ENCODE measurements at regions not wholly inside any gene's neighbourhood (a gene's known extent, or its start where the extent isn't known, plus 50 kb on each side); places are given as distances from the start of the nearest gene placed in this dataset.
"Not testable (repeated sequence)": the region's sequence is repeated elsewhere in the genome, so short reads cannot be mapped to it uniquely, and the experiment has no call there.

GRCh38 chr7:15848901-15849300 lies 162.4 kb upstream of the MEOX2 start:
- no peak for DNase-seq

- no peak for DNase-seq
Measured at GRCh38 chr7:15848362-15848761, 161.9 kb upstream of the MEOX2 start.

- DNase-seq = no peak
Measured at GRCh38 chr7:15845868-15846267, 159.4 kb upstream of the MEOX2 start.

- no peak for DNase-seq
Measured at GRCh38 chr7:15845461-15845860, 159.0 kb upstream of the MEOX2 start.

- no peak for DNase-seq
Measured at GRCh38 chr7:15839416-15840100, 153.1 kb upstream of the MEOX2 start.

- DNase-seq = no peak
Measured at GRCh38 chr7:15838265-15838664, 151.8 kb upstream of the MEOX2 start.

GRCh38 chr7:15837306-15837950 lies 150.9 kb upstream of the MEOX2 start:
- DNase-seq = no peak

GRCh38 chr7:15836651-15837050 lies 150.2 kb upstream of the MEOX2 start:
- no peak for DNase-seq

- no peak for DNase-seq
Measured at GRCh38 chr7:15836041-15836440, 149.6 kb upstream of the MEOX2 start.

- no peak for DNase-seq
Measured at GRCh38 chr7:15834446-15834845, 148.0 kb upstream of the MEOX2 start.

GRCh38 chr7:15832996-15833395 lies 146.5 kb upstream of the MEOX2 start:
- peak; percentile 23 for DNase-seq

GRCh38 chr7:15831606-15832005 lies 145.1 kb upstream of the MEOX2 start:
- no peak for DNase-seq

- no peak for DNase-seq
Measured at GRCh38 chr7:15829691-15830090, 143.2 kb upstream of the MEOX2 start.

- no peak for DNase-seq
Measured at GRCh38 chr7:15828881-15829280, 142.4 kb upstream of the MEOX2 start.

GRCh38 chr7:15821484-15822427 lies 135.3 kb upstream of the MEOX2 start:
- DNase-seq = no peak

GRCh38 chr7:15820319-15820718 lies 133.8 kb upstream of the MEOX2 start:
- no peak for DNase-seq

- DNase-seq = no peak
Measured at GRCh38 chr7:15816835-15817426, 130.4 kb upstream of the MEOX2 start.

- no peak for DNase-seq
Measured at GRCh38 chr7:15813448-15813847, 127.0 kb upstream of the MEOX2 start.

- not testable (repeated sequence) for DNase-seq
Measured at GRCh38 chr7:15810383-15810782, 123.9 kb upstream of the MEOX2 start.

GRCh38 chr7:15809936-15810335 lies 123.5 kb upstream of the MEOX2 start:
- not testable (repeated sequence) for DNase-seq

- no peak for DNase-seq
Measured at GRCh38 chr7:15805891-15806290, 119.4 kb upstream of the MEOX2 start.

GRCh38 chr7:15802425-15802824 lies 115.9 kb upstream of the MEOX2 start:
- no peak for DNase-seq

GRCh38 chr7:15801551-15801950 lies 115.1 kb upstream of the MEOX2 start:
- DNase-seq = no peak

All from DMS53 (cell line).